ENCODE measurements at regions not wholly inside any gene's neighbourhood (a gene's known extent, or its start where the extent isn't known, plus 50 kb on each side); places are given as distances from the start of the nearest gene placed in this dataset.

DNA sequence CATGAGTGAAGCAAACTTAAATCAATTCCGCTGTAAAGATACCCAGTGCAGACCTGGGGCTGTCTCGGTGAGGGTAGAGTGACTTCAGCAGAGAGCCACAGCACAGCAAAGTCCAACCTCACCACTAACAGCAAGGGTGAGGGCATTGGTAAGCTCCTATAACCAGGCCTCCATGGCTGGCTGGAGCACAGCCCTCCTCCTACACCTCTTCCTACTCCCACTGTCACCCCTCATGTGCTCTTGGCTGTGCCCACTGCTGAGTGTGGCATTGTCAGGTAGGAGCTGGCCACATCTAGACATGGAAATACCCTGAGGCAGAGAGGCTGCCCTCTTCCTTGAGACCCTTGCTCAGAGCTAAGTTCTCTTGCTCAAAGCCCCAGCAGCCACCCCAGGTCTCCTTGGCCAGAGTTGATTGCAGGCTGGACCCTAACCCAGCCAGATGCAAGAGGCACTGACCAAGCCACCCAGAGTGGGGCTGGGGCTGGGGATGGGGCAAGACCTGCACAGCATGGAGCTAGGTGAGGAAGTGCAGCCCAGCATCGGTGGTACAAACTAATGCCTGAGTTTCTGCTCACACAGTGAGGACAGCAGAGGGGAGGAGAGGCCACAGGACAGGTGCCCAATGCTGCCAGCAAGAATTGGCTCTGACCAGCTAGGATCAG lies 77.6 kb upstream of the RAB6C start:
- TF ChIP-seq EP300 (IDR thresholded peaks at IDR 0.05) (no peak), CTCF (IDR thresholded peaks at IDR 0.05) (no peak), POLR2A (IDR thresholded peaks at IDR 0.05) (no peak)
- H3K4me3 ChIP-seq, result no peak overlapping the region
- no peaks in the 10 kb centered on the region for H3K4me1 ChIP-seq
- H3K36me3 ChIP-seq, result no peaks in the 10 kb centered on the region
- no peak overlapping the region for H3K27ac ChIP-seq
- no peaks in the 10 kb centered on the region for H3K27me3 ChIP-seq
- H3K9me3 ChIP-seq, result peaks cover 0 to 13% (median 5%) of the 10 kb centered on the region in 4 donors
- no peak for DNase-seq (ENCODE audit: low spot score in 2 of 2)
- WGBS, 2 donors, result 87 to 88% methylated on average over 2 to 3 of the region's 3 CpGs

DNA sequence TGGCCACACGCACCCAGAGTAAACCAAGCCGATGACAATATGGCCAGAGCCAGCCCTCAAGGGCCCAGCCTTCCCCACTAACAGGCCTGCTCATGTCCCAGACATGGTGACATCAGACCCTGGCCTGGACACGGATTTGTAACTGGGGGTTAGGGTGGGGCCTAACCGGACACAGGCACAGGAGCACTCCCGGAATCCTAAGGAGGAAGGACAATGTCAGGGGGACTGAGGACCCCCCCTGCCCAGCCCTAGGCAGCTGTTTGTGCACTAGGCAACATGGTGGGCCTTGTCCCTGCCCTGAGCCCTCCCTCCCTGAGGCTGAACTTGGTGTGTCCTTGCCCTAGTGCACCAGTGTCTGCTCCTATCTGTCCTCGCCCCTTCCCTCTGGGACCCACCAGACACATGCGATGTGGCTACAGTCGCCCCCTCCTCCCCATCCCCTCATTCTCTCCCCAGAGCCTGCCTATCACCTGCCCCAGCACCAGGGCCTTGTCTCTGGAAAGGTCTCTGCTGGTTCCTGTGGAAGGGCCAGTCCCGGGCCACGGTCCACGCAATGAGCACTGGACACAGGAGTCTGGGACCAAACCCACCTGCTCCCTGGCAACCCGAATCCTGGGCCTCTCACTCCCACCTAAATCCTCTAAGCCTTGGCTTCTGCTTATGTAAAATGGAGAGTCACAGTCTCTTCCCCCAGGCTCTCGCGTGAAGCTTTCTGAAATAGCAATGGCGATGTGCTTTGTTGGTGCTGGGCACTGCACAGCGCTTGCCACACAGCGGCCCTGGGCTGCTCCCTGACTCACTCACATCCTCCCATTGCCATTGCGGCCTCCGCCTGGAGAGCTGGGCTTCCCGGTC lies 76.5 kb upstream of the RAB6C start:
- TF ChIP-seq POLR2A (IDR thresholded peaks at IDR 0.05) (no peak), CTCF (IDR thresholded peaks at IDR 0.05) (no peak), EP300 (IDR thresholded peaks at IDR 0.05) (no peak)
- no peaks in the 10 kb centered on the region for H3K27me3 ChIP-seq
- no peak for DNase-seq (ENCODE audit: low spot score in 2 of 2)
- peaks cover 0 to 13% (median 5%) of the 10 kb centered on the region in 4 donors for H3K9me3 ChIP-seq
- no peak overlapping the region for H3K4me3 ChIP-seq
- H3K27ac ChIP-seq, result no peak overlapping the region
- no peaks in the 10 kb centered on the region for H3K36me3 ChIP-seq
- H3K4me1 ChIP-seq, result no peaks in the 10 kb centered on the region
- WGBS, 2 donors, result 91 to 94% methylated on average over 17 to 20 of the region's 20 CpGs

DNA sequence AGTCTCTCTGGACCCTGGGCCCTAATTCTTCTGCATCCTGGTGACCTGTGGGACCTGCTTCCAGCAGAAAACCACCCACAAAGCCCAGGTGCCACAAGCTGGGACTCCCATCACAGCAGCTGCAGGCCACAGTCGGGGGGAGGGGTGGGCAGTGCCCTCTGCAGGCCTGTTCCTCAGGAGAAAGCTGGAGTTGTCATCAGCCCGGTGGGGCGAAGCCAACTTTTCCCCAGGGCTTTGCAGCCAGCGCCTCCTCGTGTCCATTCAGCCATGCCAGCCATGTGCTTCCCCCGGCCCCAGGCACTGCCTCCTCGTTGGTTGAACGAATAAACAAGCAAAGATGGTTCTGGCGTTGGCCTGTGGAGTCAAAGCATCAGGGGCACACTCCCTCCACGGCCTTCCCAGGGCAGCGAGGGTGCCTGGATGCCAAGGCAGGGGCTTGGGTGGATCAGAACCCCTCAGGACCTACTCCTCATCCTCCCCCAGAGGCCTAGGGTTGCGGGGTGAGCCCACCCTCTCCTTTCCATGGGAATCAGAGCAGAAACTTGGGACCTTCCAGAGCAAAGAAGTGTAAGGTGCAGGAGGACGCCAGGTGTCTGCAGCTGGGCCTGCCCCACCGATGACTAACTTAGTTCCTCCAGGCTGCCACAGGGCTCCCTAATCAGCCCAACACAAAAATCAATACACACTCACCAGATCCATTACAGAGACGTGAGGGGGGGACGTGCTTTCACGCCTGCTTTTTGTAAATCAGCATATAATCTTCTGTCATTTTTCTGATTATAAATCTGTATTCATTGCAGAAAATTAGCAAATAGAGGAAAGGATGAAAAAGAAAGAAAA lies 75.7 kb upstream of the RAB6C start:
- H3K9me3 ChIP-seq, result peaks cover 0 to 9% (median 3%) of the 10 kb centered on the region in 4 donors
- TF ChIP-seq POLR2A (IDR thresholded peaks at IDR 0.05), result no peak
- no peak overlapping the region for H3K27ac ChIP-seq
- 75 to 84% methylated on average over 13 to 17 of the region's 17 CpGs for WGBS, 2 donors
- H3K4me3 ChIP-seq, result no peak overlapping the region
- no peaks in the 10 kb centered on the region for H3K4me1 ChIP-seq
- no peaks in the 10 kb centered on the region for H3K27me3 ChIP-seq
- H3K36me3 ChIP-seq, result no peaks in the 10 kb centered on the region
- DNase-seq (ENCODE audit: low spot score in 2 of 2), result no peak

DNA sequence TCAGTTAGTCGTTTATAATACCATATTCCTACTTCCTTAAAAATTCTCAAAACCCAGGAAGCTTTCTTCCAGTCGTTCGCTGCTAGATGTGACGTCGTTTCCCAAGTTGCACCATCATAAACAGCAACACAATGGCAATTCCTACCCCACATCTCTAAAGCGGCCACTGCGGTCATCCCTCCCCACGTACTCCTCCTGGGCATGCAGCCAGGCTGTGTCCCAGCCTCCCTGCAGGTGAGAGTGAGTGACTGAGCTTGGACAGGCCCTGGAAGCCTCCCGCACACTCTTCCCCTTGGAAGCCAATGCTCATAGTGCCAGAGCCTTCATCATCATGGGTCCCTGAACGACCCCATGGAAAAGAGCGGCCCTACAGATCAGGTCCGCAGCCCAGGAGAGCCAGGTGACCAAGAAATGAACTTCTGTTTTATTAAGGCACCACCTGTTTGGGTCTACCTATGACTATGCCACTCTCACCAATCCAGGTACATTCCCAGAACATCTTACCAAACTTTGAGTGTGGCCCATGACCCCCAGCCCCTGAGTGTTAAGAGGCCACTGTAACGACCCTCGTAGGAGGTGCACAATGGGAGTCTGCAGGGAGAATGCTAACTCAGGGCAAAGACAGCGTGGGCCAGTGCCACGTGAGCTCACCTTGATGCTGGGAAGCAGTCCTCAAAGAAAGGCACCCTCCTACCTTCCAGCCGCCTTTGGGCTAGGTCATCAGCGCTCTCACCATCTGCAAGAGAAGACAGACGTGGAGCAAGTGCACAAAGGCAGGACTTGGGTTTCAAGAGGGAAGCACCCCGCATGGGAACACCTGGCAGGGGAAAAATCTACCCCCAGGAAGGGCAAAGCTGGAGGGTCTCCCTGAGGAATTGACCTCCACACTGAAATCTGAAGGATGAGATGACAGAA lies 74.7 kb upstream of the RAB6C start:
- no peak for DNase-seq (ENCODE audit: low spot score in 2 of 2)
- Histone ChIP-seq H3K27ac (no peak overlapping the region), H3K4me3 (no peak overlapping the region), H3K4me1 (no peaks in the 10 kb centered on the region), H3K36me3 (no peaks in the 10 kb centered on the region), H3K27me3 (no peaks in the 10 kb centered on the region), H3K9me3 (peaks cover 0 to 3% (median 1%) of the 10 kb centered on the region in 4 donors)
- 81% methylated on average over 20 of the region's 20 CpGs for WGBS, 2 donors
- TF ChIP-seq EP300 (IDR thresholded peaks at IDR 0.05) (no peak), POLR2A (IDR thresholded peaks at IDR 0.05) (no peak), CTCF (IDR thresholded peaks at IDR 0.05) (no peak)

DNA sequence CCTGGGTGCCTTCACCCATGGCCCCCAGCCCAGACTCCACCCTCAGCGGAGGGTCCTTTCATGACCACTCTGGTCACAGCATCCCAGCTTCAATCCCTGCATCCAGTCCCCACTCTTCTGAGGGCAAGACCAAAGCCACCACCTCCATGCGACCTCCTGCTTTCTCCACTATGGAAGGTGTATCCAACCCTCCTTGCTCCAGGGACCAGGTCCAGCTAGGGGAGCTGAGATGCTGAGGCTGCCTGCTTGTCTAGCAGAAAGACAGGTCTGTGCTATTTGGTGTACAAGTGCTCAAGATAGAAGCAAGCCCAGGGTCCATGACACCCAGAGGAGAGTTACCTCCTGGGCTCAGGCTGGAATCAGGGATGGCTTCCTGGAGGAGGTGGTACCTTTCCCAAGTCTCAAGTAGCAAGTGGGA lies 73.8 kb upstream of the RAB6C start:
- no peaks in the 10 kb centered on the region for H3K27me3 ChIP-seq
- no peak for TF ChIP-seq EP300 (IDR thresholded peaks at IDR 0.05)
- no peak for TF ChIP-seq CTCF (IDR thresholded peaks at IDR 0.05)
- TF ChIP-seq POLR2A (IDR thresholded peaks at IDR 0.05), result no peak
- no peaks in the 10 kb centered on the region for H3K36me3 ChIP-seq
- no peaks in the 10 kb centered on the region for H3K4me1 ChIP-seq
- H3K4me3 ChIP-seq, result no peak overlapping the region
- no peaks in the 10 kb centered on the region for H3K9me3 ChIP-seq
- H3K27ac ChIP-seq, result no peak overlapping the region
- no peak for DNase-seq (ENCODE audit: low spot score in 2 of 2)
- 93 to 95% methylated on average over 2 of the region's 2 CpGs for WGBS, 2 donors
